A549 (cell line): ENCODE measurements at regions not wholly inside any gene's neighbourhood (a gene's known extent, or its start where the extent isn't known, plus 50 kb on each side); places are given as distances from the start of the nearest gene placed in this dataset.

Source experiments
- CTCF ChIP-seq: fragments of >200 bp; sonication (Bioruptor Twin); formaldehyde crosslinking; IDR thresholded peaks from 3 replicates; pipeline ENCODE4 v1.5.1; 2016
- NR3C1 ChIP-seq: fragments of >200 bp; sonication (Bioruptor Twin); formaldehyde crosslinking; IDR thresholded peaks from 3 replicates; pipeline ENCODE4 v1.6.1; 2017
- RCOR1 ChIP-seq: fragments of 150-350 bp; IDR thresholded peaks from 2 replicates; pipeline ENCODE4 v1.6.1; 2014; ENCODE audit warnings: antibody characterized with exemption, low read length, low read depth
- ZSCAN20 ChIP-seq: fragments of 250-450 bp; sonication (Bioruptor Pico); IDR thresholded peaks from 2 replicates; pipeline ENCODE4 v1.8.0; 2022; ENCODE audit warnings: mild to moderate bottlenecking, moderate library complexity
- TF ChIP-seq, protein P1 (sequence below): fragments of >200 bp; sonication (Bioruptor Twin); formaldehyde crosslinking; IDR thresholded peaks from 2 replicates; pipeline ENCODE4 v1.6.1; 2016
- TF ChIP-seq, protein P2 (sequence below): IDR thresholded peaks from 2 replicates; pipeline ENCODE4 v1.6.1; 2012

DNA sequence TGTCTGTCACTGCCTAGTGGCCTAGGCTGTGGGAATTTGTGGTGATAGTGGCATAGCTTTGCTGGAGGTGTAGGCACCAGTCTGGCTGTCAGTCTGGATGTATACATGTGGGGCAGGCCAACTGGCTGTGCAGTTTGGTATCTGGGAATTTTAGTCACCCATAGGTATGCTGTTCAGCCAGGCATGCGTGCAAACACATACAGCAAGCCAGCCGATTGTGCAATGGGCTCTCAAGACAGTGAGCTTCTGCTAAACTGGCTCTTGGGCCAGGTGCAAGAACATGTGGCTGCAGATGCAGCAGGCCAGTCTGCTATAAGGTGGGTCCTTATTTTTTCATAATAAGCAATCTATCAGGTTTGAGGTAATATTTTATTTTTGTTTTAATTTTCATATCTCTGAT, 87.1 kb upstream of the PLSCR5 start:
- TF ChIP-seq, protein P1, sequence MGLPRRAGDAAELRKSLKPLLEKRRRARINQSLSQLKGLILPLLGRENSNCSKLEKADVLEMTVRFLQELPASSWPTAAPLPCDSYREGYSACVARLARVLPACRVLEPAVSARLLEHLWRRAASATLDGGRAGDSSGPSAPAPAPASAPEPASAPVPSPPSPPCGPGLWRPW, result no peak
- no peak for TF ChIP-seq NR3C1
- TF ChIP-seq CTCF, result no peak
- TF ChIP-seq, protein P2, sequence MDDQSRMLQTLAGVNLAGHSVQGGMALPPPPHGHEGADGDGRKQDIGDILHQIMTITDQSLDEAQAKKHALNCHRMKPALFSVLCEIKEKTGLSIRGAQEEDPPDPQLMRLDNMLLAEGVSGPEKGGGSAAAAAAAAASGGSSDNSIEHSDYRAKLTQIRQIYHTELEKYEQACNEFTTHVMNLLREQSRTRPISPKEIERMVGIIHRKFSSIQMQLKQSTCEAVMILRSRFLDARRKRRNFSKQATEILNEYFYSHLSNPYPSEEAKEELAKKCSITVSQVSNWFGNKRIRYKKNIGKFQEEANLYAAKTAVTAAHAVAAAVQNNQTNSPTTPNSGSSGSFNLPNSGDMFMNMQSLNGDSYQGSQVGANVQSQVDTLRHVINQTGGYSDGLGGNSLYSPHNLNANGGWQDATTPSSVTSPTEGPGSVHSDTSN, result no peak
- no peak for TF ChIP-seq ZSCAN20 (CRISPR knock-in tag)
- TF ChIP-seq RCOR1, result no peak
